ENCODE measurements at regions not wholly inside any gene's neighbourhood (a gene's known extent, or its start where the extent isn't known, plus 50 kb on each side); places are given as distances from the start of the nearest gene placed in this dataset.

GRCh38 chr17:13281626-13282025, 263.8 kb upstream of the ELAC2 start:
- no peak for TF ChIP-seq GATA2 (IDR thresholded peaks at IDR 0.05; ENCODE audit: low read depth, low read length)
- no peak for TF ChIP-seq GATA3 (IDR thresholded peaks at IDR 0.05; ENCODE audit: low read depth, low read length)

- TF ChIP-seq GATA3 (IDR thresholded peaks at IDR 0.05; ENCODE audit: low read depth, low read length) (no peak), GATA2 (IDR thresholded peaks at IDR 0.05; ENCODE audit: low read depth, low read length) (no peak)
Measured at GRCh38 chr17:13273806-13274205, 256.0 kb upstream of the ELAC2 start.

- no peak for TF ChIP-seq GATA2 (IDR thresholded peaks at IDR 0.05; ENCODE audit: low read depth, low read length)
- TF ChIP-seq GATA3 (IDR thresholded peaks at IDR 0.05; ENCODE audit: low read depth, low read length) = no peak
Measured at GRCh38 chr17:13272296-13272695, 254.5 kb upstream of the ELAC2 start.

- TF ChIP-seq GATA2 (IDR thresholded peaks at IDR 0.05; ENCODE audit: low read depth, low read length) (no peak), GATA3 (IDR thresholded peaks at IDR 0.05; ENCODE audit: low read depth, low read length) (no peak)
Measured at GRCh38 chr17:13268791-13269595, 251.2 kb upstream of the ELAC2 start.

GRCh38 chr17:13266606-13267005, 248.8 kb upstream of the ELAC2 start:
- TF ChIP-seq GATA3 (IDR thresholded peaks at IDR 0.05; ENCODE audit: low read depth, low read length) = no peak
- no peak for TF ChIP-seq GATA2 (IDR thresholded peaks at IDR 0.05; ENCODE audit: low read depth, low read length)

GRCh38 chr17:13265311-13265710, 247.5 kb upstream of the ELAC2 start:
- TF ChIP-seq GATA3 (IDR thresholded peaks at IDR 0.05; ENCODE audit: low read depth, low read length) = no peak
- TF ChIP-seq GATA2 (IDR thresholded peaks at IDR 0.05; ENCODE audit: low read depth, low read length) = no peak

- no peak for TF ChIP-seq GATA3 (IDR thresholded peaks at IDR 0.05; ENCODE audit: low read depth, low read length)
- TF ChIP-seq GATA2 (IDR thresholded peaks at IDR 0.05; ENCODE audit: low read depth, low read length) = no peak
Measured at GRCh38 chr17:13263746-13264145, 245.9 kb upstream of the ELAC2 start.

GRCh38 chr17:13256545-13256944, 238.7 kb upstream of the ELAC2 start:
- TF ChIP-seq GATA3 (IDR thresholded peaks at IDR 0.05; ENCODE audit: low read depth, low read length) (no peak), GATA2 (IDR thresholded peaks at IDR 0.05; ENCODE audit: low read depth, low read length) (no peak)

- no peak for TF ChIP-seq GATA3 (IDR thresholded peaks at IDR 0.05; ENCODE audit: low read depth, low read length)
- TF ChIP-seq GATA2 (IDR thresholded peaks at IDR 0.05; ENCODE audit: low read depth, low read length) = no peak
Measured at GRCh38 chr17:13253733-13254410, 236.0 kb upstream of the ELAC2 start.

- TF ChIP-seq GATA2 (IDR thresholded peaks at IDR 0.05; ENCODE audit: low read depth, low read length) (no peak), GATA3 (IDR thresholded peaks at IDR 0.05; ENCODE audit: low read depth, low read length) (no peak)
Measured at GRCh38 chr17:13244513-13244912, 226.7 kb upstream of the ELAC2 start.

GRCh38 chr17:13243585-13243984, 225.8 kb upstream of the ELAC2 start:
- no peak for TF ChIP-seq GATA3 (IDR thresholded peaks at IDR 0.05; ENCODE audit: low read depth, low read length)
- TF ChIP-seq GATA2 (IDR thresholded peaks at IDR 0.05; ENCODE audit: low read depth, low read length) = no peak

- TF ChIP-seq GATA3 (IDR thresholded peaks at IDR 0.05; ENCODE audit: low read depth, low read length) = no peak
- no peak for TF ChIP-seq GATA2 (IDR thresholded peaks at IDR 0.05; ENCODE audit: low read depth, low read length)
Measured at GRCh38 chr17:13240851-13241250, 223.0 kb upstream of the ELAC2 start.

GRCh38 chr17:13230350-13231264, 212.8 kb upstream of the ELAC2 start:
- TF ChIP-seq GATA2 (IDR thresholded peaks at IDR 0.05; ENCODE audit: low read depth, low read length) (no peak), GATA3 (IDR thresholded peaks at IDR 0.05; ENCODE audit: low read depth, low read length) (no peak)

- TF ChIP-seq GATA3 (IDR thresholded peaks at IDR 0.05; ENCODE audit: low read depth, low read length) (no peak), GATA2 (IDR thresholded peaks at IDR 0.05; ENCODE audit: low read depth, low read length) (no peak)
Measured at GRCh38 chr17:13228225-13228624, 210.4 kb upstream of the ELAC2 start.
